Loucy (cell line): ENCODE measurements at regions not wholly inside any gene's neighbourhood (a gene's known extent, or its start where the extent isn't known, plus 50 kb on each side); places are given as distances from the start of the nearest gene placed in this dataset.

Experiments used
- CTCF ChIP-seq: fragments of 200-600 bp; sonication (generic); conservative IDR thresholded peaks from 2 replicates; pipeline ENCODE4 v1.5.1; 2014; ENCODE audit warnings: mild to moderate bottlenecking, antibody characterized with exemption, low read length
- EZH2phosphoT487 ChIP-seq: fragments of 200-600 bp; IDR thresholded peaks from 2 replicates; pipeline ENCODE4 v1.6.1; 2018; ENCODE audit warnings: antibody characterized with exemption, mild to moderate bottlenecking, moderate library complexity, borderline replicate concordance

- TF ChIP-seq CTCF (no peak), EZH2phosphoT487 (no peak)
Observed at GRCh38 chr6:7021301-7021700, 86.5 kb upstream of the RREB1 start.
